ENCODE measurements at regions not wholly inside any gene's neighbourhood (a gene's known extent, or its start where the extent isn't known, plus 50 kb on each side); places are given as distances from the start of the nearest gene placed in this dataset.

- H3K4me3 ChIP-seq, result no peak overlapping the region
- no peak overlapping the region for H3K27ac ChIP-seq
- no peaks in the 10 kb centered on the region for H3K36me3 ChIP-seq
- no peaks in the 10 kb centered on the region for H3K27me3 ChIP-seq
- DNase-seq, result no peak
- H3K9me3 ChIP-seq, result no peaks in the 10 kb centered on the region
- no peaks in the 10 kb centered on the region for H3K4me1 ChIP-seq
- TF ChIP-seq POLR2A (IDR thresholded peaks at IDR 0.05) (no peak), CTCF (IDR thresholded peaks at IDR 0.05) (no peak)
Observed at GRCh38 chr2:66872081-66872985, 437.4 kb downstream of the MEIS1 start.

GRCh38 chr2:66872986-66873754 is 438.2 kb downstream of the MEIS1 start:
- H3K4me3 ChIP-seq, result no peak overlapping the region
- H3K4me1 ChIP-seq, result no peaks in the 10 kb centered on the region
- H3K27me3 ChIP-seq, result no peaks in the 10 kb centered on the region
- H3K27ac ChIP-seq, result no peak overlapping the region
- no peak for TF ChIP-seq POLR2A (IDR thresholded peaks at IDR 0.05)
- TF ChIP-seq CTCF (IDR thresholded peaks at IDR 0.05), result no peak
- no peaks in the 10 kb centered on the region for H3K9me3 ChIP-seq
- no peaks in the 10 kb centered on the region for H3K36me3 ChIP-seq
- DNase-seq, result no peak

- no peaks in the 10 kb centered on the region for H3K36me3 ChIP-seq
- H3K4me3 ChIP-seq, result no peak overlapping the region
- no peak for TF ChIP-seq CTCF (IDR thresholded peaks at IDR 0.05)
- no peak for TF ChIP-seq POLR2A (IDR thresholded peaks at IDR 0.05)
- H3K4me1 ChIP-seq, result no peaks in the 10 kb centered on the region
- no peaks in the 10 kb centered on the region for H3K9me3 ChIP-seq
- DNase-seq, result no peak
- no peaks in the 10 kb centered on the region for H3K27me3 ChIP-seq
- no peak overlapping the region for H3K27ac ChIP-seq
Observed at GRCh38 chr2:66874411-66874810, 439.5 kb downstream of the MEIS1 start.

- no peaks in the 10 kb centered on the region for H3K9me3 ChIP-seq
- no peak overlapping the region for H3K27ac ChIP-seq
- TF ChIP-seq POLR2A (IDR thresholded peaks at IDR 0.05) (no peak), CTCF (IDR thresholded peaks at IDR 0.05) (no peak)
- no peaks in the 10 kb centered on the region for H3K4me1 ChIP-seq
- no peak overlapping the region for H3K4me3 ChIP-seq
- no peak for DNase-seq
- H3K27me3 ChIP-seq, result no peaks in the 10 kb centered on the region
- no peaks in the 10 kb centered on the region for H3K36me3 ChIP-seq
Observed at GRCh38 chr2:66875941-66876462, 441.1 kb downstream of the MEIS1 start.

- H3K4me1 ChIP-seq, result no peaks in the 10 kb centered on the region
- TF ChIP-seq CTCF (IDR thresholded peaks at IDR 0.05) (no peak), POLR2A (IDR thresholded peaks at IDR 0.05) (no peak)
- H3K4me3 ChIP-seq, result no peak overlapping the region
- no peak overlapping the region for H3K27ac ChIP-seq
- no peaks in the 10 kb centered on the region for H3K9me3 ChIP-seq
- no peak for DNase-seq
- H3K36me3 ChIP-seq, result no peaks in the 10 kb centered on the region
- H3K27me3 ChIP-seq, result no peaks in the 10 kb centered on the region
Observed at GRCh38 chr2:66885775-66886383, 451.0 kb downstream of the MEIS1 start.

Measured in Peyer's patch (tissue), 4 donors.